ENCODE measurements at regions not wholly inside any gene's neighbourhood (a gene's known extent, or its start where the extent isn't known, plus 50 kb on each side); places are given as distances from the start of the nearest gene placed in this dataset.

DNA sequence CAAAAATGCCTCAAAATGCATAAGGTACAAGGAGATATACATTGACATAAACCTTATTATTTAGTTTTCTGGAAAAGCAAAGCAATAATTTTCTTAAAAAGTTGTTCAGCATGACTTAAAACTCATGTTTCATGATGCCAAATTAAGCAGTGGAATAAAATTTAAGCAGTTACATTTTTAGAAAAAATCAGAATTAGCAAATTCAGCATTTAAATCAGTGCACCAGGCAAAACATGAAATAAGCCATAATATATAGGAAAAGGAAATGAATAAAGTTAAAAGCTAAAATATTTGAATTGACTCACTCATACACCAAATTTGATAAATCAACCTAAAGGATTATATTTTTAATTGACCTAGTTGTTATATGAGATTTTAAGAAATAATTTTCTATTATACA, 795.1 kb upstream of the CDH6 start:
- no peak overlapping the region for H3K27ac ChIP-seq
- no peak for DNase-seq
- H3K9me3 ChIP-seq, result no peaks in the 10 kb centered on the region
- H3K4me1 ChIP-seq (ENCODE audit: insufficient read depth), result no peaks in the 10 kb centered on the region
- TF ChIP-seq POLR2A (IDR thresholded peaks at IDR 0.05), result no peak
- TF ChIP-seq EP300 (IDR thresholded peaks at IDR 0.05), result no peak
- TF ChIP-seq CTCF (IDR thresholded peaks at IDR 0.05), result no peak
- H3K4me3 ChIP-seq, result no peak overlapping the region
- no peaks in the 10 kb centered on the region for H3K36me3 ChIP-seq
- no peaks in the 10 kb centered on the region for H3K27me3 ChIP-seq
- intact Hi-C loops (cut with DNase I), result no loop called here

- TF ChIP-seq POLR2A (IDR thresholded peaks at IDR 0.05), result no peak
- no peak for TF ChIP-seq EP300 (IDR thresholded peaks at IDR 0.05)
- TF ChIP-seq CTCF (IDR thresholded peaks at IDR 0.05), result no peak
- Histone ChIP-seq H3K27ac (no peak overlapping the region), H3K9me3 (no peaks in the 10 kb centered on the region), H3K36me3 (no peaks in the 10 kb centered on the region), H3K4me3 (no peak overlapping the region), H3K27me3 (no peaks in the 10 kb centered on the region), H3K4me1 (ENCODE audit: insufficient read depth) (no peaks in the 10 kb centered on the region)
- DNase-seq, result no peak
- intact Hi-C loops (cut with DNase I), result no loop called here
- WGBS, 3 donors, result 28 to 50% (median 50%) methylated on average over 5 of the region's 5 CpGs
Observed at GRCh38 chr5:30392897-30393296, 800.6 kb upstream of the CDH6 start.

DNA sequence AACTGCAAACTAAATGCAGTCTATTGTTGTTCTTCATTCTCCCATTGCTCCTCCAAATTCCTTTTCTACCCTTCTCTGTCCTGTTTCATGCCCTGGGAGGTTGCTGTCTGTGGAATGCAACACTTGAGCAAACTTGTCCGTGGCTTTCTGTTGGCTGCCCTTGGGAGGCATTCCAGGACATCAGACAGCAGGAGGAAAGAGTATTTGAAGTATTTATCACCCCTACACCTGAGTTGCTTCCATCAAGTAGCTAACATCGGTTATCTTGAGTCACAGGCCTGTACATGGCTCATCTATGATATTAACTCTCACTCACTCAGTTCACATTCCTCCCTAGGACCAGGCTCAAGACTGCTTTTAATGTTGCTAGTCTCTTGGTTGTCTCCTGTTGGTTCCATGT, 803.4 kb upstream of the CDH6 start:
- DNase-seq, result no peak
- Histone ChIP-seq H3K36me3 (no peaks in the 10 kb centered on the region), H3K9me3 (no peaks in the 10 kb centered on the region), H3K27me3 (no peaks in the 10 kb centered on the region), H3K4me3 (no peak overlapping the region), H3K27ac (no peak overlapping the region), H3K4me1 (ENCODE audit: insufficient read depth) (no peaks in the 10 kb centered on the region)
- intact Hi-C loops (cut with DNase I), result no loop called here
- 7 to 36% (median 21%) methylated on average over 2 of the region's 2 CpGs for WGBS, 3 donors
- TF ChIP-seq CTCF (IDR thresholded peaks at IDR 0.05) (no peak), POLR2A (IDR thresholded peaks at IDR 0.05) (no peak), EP300 (IDR thresholded peaks at IDR 0.05) (no peak)

DNA sequence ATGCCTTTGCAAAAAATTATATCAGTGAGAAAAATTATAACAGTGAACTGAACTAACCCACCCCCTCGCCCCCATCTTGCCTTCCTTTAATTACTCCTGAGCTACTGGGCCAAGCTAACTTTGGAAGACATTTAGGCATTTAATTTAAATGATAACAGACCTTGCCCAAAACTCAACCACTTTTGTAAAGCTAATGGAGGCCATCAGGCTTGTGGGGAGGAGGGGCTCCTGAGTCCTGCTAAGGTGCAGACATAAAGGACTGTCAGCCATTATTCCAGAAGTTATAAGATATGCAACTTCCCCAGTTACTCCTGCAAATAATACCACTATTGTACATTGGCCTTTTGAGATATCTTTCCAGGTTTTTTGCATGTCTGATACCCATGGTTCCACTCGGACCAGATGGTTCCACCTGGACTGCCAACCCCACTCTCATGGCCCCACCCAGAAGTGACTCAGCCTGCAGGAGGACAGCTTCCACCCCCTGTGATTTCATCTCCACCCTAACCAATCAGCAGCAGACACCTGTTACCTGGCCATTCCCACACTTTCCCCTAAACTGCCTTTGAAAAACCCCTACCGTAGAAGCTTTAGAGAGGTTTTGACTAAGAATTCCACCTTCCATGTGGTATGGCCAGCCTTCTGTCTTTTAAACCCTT, 805.4 kb upstream of the CDH6 start:
- Histone ChIP-seq H3K9me3 (no peaks in the 10 kb centered on the region), H3K4me3 (no peak overlapping the region), H3K27me3 (no peaks in the 10 kb centered on the region), H3K27ac (no peak overlapping the region), H3K36me3 (no peaks in the 10 kb centered on the region), H3K4me1 (ENCODE audit: insufficient read depth) (no peaks in the 10 kb centered on the region)
- DNase-seq, result no peak
- 68 to 80% (median 69%) methylated on average over 3 of the region's 3 CpGs for WGBS, 3 donors
- no peak for TF ChIP-seq EP300 (IDR thresholded peaks at IDR 0.05)
- no peak for TF ChIP-seq POLR2A (IDR thresholded peaks at IDR 0.05)
- no peak for TF ChIP-seq CTCF (IDR thresholded peaks at IDR 0.05)
- intact Hi-C loops (cut with DNase I), result no loop called here

Measured in ovary (tissue), 7 donors.